HG03280 (cell line): ENCODE measurements at regions not wholly inside any gene's neighbourhood (a gene's known extent, or its start where the extent isn't known, plus 50 kb on each side); places are given as distances from the start of the nearest gene placed in this dataset.
"Not testable (repeated sequence)": the region's sequence is repeated elsewhere in the genome, so short reads cannot be mapped to it uniquely, and the experiment has no call there.

ENCODE experiments used
- ATAC-seq: cut with Tn5 transposase; IDR thresholded peaks from one replicate; pipeline ENCODE4 v1.9.1; 2021; ENCODE audit warnings: mild to moderate bottlenecking, moderate library complexity; ENCODE audit not compliant: unreplicated experiment

- no peak for ATAC-seq
Measured at GRCh38 chr12:9379023-9379742, 171.0 kb upstream of the PZP start.

GRCh38 chr12:9378430-9378835, 170.2 kb upstream of the PZP start:
- ATAC-seq = no peak

DNA sequence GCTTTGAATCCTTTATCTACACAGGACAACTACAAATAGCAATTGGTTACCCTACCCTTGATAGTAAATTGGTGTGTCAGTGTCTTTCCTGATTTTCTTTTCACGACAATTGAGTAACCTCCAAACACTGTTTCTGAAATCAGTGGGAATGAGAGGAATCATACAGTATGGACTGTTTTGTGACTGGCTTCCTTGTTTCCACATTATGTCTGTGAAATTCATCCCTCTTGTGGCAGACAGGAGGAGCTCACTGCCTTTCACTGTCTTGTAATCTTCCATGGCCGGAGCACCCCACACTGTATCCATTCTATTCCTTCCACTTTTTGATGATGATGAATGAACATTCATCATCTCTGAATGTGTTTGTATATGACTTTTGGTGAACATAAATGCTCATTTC, 164.0 kb upstream of the PZP start:
- no peak for ATAC-seq

DNA sequence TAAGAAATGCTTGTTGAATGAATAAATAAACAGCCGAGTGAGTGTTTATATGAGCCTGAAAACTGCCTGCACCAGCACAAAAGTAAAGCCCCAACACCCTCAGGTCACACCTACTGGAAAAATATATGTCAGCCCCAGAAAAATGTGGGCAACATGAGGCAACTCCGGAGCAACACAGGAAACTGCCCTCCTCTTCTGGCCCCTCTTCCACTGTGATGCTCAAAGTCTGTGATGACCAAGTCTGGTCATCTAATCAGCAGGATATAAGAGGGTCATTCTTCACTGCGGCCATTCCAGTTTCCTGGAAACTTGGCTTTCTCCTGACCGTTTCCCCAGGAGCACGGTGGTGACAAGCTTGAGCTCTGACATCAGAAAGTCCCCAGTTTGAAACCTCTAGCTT, 159.6 kb upstream of the PZP start:
- no peak for ATAC-seq

DNA sequence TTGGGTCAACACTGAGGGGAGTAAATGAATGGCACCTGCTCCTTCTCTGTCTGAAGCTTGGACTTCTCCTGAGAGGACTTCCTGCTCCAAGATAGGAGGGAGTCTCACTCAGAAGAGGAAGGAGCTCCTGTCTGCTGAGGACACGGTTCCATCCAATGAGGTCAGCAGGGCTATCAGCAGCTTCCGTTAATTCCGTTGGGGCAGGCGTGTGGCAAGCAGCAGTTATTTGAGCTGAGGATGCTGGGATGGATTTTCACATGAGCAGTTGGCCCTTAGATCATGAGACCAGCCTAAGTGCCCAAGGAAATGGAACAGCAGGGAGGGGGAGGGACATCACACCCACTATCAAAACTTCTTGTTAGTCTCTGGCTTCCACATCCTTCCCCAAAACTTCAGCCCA, 159.0 kb upstream of the PZP start:
- ATAC-seq = no peak

DNA sequence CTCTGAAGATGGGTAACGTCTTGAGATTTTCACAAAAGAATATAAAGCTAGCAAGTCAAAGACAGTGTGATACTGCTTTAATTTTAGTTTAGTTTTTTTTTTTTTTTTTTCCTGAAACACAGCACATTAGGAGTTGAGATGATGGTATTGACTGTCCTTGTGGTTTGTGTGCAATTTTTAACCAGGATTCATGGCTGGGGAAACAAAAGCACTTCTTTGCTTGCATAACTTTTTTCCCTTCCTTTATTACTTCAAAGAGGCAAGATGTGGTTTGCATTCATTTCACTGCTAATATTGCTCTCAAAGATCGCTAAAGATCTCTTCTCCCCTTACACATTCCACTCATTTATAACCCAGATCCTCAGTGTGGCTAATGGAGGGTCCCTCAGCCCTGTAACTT, 157.1 kb upstream of the PZP start:
- ATAC-seq = no peak

GRCh38 chr12:9364224-9365176, 156.3 kb upstream of the PZP start:
- peak; percentile 80 for ATAC-seq

DNA sequence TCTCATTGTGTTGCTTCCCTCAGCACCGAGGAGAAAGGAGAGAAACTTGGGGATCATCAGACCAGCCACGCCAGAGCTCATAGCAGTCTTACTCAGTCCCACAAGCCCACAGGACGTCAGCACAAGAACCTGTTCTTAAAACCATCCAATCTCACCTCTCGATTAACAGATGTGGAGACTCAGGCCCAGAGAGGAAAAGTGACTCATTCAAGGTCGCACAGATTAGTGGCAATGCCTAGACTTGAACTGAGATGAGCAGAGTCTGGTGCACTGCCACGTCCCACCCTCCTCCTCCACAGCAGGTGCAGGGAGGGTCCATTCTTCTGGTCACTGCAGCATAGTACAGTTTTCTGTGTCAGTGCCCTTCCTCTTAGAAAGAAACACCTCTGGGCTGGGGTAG, 154.9 kb upstream of the PZP start:
- ATAC-seq = no peak

DNA sequence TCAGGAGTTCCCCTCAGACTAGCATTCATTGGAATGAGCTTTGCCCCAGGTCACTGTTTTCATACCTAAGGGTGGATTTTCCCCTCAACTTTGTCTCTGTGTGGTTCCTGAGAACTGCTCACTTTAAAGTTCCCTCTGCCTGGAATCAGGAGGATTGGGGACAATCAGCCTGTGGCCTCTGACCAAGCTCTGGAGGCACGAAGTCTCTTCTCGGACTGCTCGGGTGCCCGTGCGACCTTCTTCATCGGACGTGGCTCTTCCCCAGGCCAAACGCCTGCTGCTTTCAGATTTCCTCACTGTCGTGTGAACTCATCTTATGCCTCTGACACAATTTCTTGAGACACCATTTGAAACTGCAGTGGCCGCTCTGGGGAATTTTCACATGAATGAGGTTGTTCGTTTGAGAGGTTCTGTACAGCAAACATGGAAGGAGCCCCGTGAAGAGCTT, 153.7 kb upstream of the PZP start:
- no peak for ATAC-seq

DNA sequence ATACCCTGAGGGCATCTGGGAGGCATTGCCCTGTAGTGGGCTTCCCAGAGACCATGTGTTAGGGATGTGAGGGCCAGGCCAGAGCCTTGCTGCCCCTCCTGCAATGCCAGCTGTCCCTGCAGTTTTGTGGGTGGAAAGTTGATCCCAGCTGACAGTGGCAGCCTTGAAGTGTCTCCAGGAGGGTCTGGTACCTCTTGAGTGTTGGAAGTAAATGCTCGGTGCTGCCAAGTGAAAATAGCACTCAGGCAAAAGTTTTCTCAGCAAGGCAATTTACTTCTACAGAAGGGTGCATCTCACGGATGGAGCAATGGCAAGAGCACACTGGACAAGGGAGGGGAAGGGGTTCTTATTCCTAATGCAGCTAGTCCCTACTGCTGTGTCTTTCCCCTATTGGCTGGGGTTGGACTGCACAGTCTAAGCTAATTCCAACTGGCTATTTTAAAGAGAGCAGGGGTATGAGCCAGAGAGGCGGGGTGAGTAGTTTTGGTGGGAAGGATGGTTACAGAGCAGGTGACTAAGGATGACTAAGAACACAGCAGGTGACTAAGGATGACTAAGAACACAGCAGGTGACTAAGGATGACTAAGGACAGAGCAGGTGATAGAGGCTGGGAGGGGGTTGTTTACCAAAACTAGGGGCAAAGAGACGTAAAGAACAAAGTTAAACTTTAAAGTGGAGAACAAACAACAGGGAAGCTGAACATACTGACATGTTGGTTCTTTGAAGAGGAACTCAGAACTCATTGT, 146.0 kb upstream of the PZP start:
- ATAC-seq = not testable (repeated sequence)

DNA sequence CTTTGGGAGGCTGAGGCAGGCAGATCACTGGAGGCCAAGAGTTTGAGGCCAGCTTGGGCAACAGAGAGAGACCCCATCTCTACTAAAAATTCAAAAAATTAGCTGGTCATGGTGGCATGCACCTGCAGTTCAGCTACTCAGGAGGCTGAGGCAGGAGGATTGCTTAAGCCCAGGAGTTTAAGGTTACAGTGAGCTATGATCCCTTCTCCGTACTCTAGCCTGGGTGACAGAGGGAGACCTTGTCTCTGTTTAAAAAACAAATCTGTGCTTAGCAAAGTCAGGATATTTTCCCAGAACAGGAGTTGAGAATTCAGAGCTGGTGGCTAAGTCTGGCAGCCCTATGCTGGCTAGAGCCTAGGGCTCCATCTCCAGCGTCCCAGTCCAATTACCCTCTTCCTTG, 142.9 kb upstream of the PZP start:
- no peak for ATAC-seq

DNA sequence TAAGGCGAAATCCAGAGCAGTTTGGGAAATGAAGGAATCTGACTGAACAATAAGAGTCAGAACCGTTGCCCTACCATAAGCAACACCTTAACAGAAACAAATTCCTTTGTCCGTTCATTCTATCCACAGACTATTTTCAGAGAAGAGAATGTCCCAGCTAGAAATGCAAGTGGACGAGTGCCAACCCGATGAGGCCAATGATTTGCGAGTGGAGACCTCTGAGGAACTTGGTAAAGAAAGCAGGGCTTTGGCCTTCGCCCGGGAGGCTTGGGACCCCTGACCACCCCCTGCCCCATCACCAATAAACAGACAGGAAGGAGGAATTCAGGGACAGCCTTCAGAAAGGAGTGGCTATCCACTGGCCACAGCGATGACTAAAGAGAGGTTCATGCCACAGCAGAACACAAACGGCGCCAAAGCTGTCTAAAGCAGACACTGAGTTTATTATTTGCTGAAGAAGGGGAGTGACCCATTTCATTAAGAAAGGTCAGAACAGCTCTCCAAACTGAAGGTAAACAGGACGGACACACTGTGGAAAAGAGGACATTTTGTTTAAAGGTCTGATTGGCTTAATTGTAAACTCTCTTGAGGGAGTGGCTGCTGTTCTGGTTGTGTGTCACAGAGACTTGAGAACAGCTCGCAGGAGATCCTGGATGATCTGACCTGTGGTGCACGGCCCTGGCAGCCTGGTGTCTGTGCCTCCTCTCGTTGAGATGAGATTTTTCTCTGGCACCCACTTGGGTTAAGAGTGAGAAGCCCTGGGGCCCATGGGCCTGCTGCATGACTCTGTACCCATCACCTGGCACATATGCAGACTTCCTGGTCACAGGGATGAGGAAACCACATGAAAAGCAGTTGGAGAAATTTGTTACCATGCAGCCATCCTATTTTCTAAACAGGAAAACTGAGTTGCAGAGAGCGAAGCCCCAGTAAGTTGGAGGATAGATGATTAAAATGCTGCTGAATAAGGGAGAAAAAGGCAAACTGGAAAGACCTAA, 142.0 kb upstream of the PZP start:
- ATAC-seq = no peak

DNA sequence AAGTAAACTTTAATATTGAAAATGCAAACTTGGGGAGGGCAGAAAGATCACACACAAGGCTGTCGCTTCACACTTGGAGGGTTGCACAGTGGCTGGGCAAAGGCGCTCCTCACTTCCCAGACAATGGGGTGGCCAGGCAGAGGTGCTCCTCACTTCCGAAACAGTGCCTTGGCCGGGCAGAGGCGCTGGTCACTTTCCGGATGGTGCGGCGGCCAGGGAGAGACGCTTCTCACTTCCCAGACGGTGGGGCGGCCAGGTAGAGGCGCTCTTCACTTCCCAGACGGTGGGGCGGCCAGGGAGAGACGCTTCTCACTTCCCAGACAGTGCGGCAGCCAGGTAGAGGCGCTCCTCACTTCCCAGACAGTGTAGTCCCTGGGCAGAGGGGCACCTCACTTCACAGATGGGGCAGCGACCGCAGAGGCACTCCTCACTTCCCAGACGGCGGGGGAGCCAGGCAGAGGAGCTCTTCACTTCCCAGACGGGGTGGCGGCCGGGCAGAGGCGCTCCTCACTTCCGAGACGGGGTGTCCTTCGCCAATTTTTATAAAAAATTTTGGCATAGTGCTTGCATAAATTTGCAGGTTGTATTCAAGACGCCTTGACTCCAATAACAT, 140.8 kb upstream of the PZP start:
- no peak for ATAC-seq

DNA sequence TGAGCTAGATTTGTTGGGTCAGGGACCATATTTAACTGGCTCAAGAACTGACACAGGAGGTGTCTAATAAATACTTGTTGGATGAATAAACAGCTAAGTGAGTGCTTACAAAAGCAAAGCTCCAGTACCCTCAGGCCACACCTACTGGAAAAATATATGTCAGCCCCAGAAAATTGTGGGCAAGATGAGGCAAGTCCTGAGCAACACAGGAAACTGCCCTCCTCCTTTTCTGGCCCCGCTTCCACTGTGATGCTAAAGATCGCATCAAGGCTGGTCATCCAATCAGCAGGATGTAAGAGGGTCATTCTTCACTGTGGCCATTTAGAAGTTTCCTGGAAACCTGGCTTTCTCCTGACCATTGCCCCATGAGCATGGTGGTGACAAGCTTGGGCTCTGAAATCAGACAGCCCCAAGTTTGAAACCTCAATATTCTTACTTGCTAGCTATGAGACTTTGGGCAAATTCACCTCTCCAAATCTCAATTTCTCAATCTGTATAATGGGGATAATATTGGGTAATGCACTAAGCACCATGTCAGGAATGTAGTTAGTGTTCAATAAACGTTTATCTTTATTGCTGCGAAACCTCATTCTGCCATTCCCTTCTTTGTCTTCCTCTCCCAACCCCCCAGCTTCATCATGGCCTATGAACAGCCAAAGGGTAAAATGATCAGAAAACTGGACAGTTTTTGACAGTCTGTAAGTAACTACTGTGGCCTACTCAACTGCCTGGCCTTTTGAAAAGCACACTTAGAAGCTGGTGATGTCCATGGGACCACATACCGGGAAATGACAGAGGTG, 139.3 kb upstream of the PZP start:
- no peak for ATAC-seq

- no peak for ATAC-seq
Measured at GRCh38 chr12:9346866-9347327, 138.7 kb upstream of the PZP start.

DNA sequence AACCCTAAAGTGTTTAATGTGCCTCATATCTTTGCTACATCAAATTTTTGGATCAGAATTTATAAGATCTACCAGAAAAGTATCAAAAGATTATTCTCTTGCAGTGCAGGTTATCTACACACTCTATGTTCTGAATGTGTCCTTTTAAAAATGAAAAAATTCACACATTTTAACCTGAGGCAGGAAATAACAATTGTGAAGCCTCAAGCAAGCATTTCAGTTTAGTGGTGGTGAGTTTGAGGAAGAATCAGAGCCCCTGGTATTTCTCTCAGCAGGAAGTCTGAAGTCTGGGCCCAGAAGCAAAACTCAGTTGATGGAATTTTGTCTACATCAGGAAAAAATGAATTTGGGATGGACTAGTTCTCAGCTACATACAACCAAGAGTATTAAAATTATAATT, 137.0 kb upstream of the PZP start:
- no peak for ATAC-seq

DNA sequence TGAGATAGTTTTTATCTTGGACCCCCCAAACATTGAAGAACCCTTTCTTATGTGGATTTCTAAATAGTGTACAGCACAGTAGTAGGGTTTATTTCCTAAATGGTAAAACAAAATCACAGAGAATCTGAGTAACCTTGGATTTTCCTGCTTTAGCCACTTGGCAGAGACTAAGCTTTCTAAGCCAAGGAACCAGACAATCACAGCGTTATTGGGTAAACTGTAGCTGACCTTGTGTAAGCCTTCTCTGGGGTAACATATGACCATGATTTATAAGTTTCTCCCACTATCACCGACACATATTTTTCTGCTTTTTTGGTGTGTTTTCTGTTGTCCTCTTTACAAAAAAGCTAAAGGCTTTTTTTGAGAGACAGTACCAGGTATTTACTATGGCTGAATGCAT, 136.3 kb upstream of the PZP start:
- ATAC-seq = no peak

- no peak for ATAC-seq
Measured at GRCh38 chr12:9343731-9344130, 135.5 kb upstream of the PZP start.
